Effector CD4-positive, alpha-beta T cell (primary cell): ENCODE measurements at regions not wholly inside any gene's neighbourhood (a gene's known extent, or its start where the extent isn't known, plus 50 kb on each side); places are given as distances from the start of the nearest gene placed in this dataset.

Experiments
- DNase-seq: peaks from one replicate; pipeline ENCODE4 v3.0.0-alpha.2; 2020

- DNase-seq = no peak
Observed at GRCh38 chr22:27128461-27129085, 471.2 kb downstream of the MIAT start.

GRCh38 chr22:27129266-27129665, 471.9 kb downstream of the MIAT start:
- DNase-seq = no peak

- no peak for DNase-seq
Observed at GRCh38 chr22:27130906-27131305, 473.5 kb downstream of the MIAT start.

- DNase-seq = no peak
Observed at GRCh38 chr22:27131346-27131745, 474.0 kb downstream of the MIAT start.

GRCh38 chr22:27132400-27132799, 475.0 kb downstream of the MIAT start:
- DNase-seq = no peak

GRCh38 chr22:27133019-27133431, 475.6 kb downstream of the MIAT start:
- no peak for DNase-seq

GRCh38 chr22:27133681-27134314, 476.4 kb downstream of the MIAT start:
- no peak for DNase-seq

GRCh38 chr22:27134315-27134701, 476.9 kb downstream of the MIAT start:
- no peak for DNase-seq

- DNase-seq = no peak
Observed at GRCh38 chr22:27135031-27135981, 477.9 kb downstream of the MIAT start.

GRCh38 chr22:27136596-27136995, 479.2 kb downstream of the MIAT start:
- no peak for DNase-seq

- DNase-seq = no peak
Observed at GRCh38 chr22:27137871-27138337, 480.5 kb downstream of the MIAT start.

- no peak for DNase-seq
Observed at GRCh38 chr22:27138471-27138870, 481.1 kb downstream of the MIAT start.

GRCh38 chr22:27139935-27140511, 482.6 kb downstream of the MIAT start:
- no peak for DNase-seq

GRCh38 chr22:27142286-27142685, 484.9 kb downstream of the MIAT start:
- DNase-seq = no peak

GRCh38 chr22:27144321-27144720, 486.9 kb downstream of the MIAT start:
- no peak for DNase-seq

- no peak for DNase-seq
Observed at GRCh38 chr22:27146866-27147633, 489.7 kb downstream of the MIAT start.

- DNase-seq = no peak
Observed at GRCh38 chr22:27148055-27148454, 490.7 kb downstream of the MIAT start.

GRCh38 chr22:27148886-27149470, 491.6 kb downstream of the MIAT start:
- DNase-seq = no peak

GRCh38 chr22:27149921-27150543, 492.6 kb downstream of the MIAT start:
- DNase-seq = no peak

GRCh38 chr22:27150544-27150941, 493.2 kb downstream of the MIAT start:
- DNase-seq = no peak

GRCh38 chr22:27151407-27151806, 494.0 kb downstream of the MIAT start:
- no peak for DNase-seq

GRCh38 chr22:27152033-27152432, 494.6 kb downstream of the MIAT start:
- DNase-seq = no peak
